NCI-H146 (cell line): ENCODE measurements at regions not wholly inside any gene's neighbourhood (a gene's known extent, or its start where the extent isn't known, plus 50 kb on each side); places are given as distances from the start of the nearest gene placed in this dataset.

ENCODE experiments used
- DNase-seq: peaks from one replicate; lab custom pipeline; 2025; lab: John Stamatoyannopoulos, UW

DNA sequence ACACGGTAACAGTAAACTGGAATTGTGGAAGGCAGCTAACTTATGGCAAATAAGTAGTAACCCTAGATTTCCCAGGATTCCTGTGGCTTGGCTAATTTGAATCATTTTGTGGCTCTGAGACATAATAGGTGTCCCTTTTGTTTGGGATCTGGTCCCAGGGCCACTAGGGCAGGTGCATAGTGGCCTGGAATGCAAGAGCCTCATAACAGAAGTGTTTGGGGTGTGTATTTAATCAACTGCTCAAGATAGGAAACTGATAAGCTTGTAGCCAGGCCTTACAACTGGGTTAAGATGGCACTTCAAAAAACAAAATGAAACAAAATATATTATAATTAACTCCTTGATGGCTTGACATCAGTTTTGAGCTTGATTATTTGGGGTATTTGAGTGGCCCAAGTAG is 541.8 kb downstream of the ETV1 start:
- no peak for DNase-seq

- no peak for DNase-seq
Observed at GRCh38 chr7:13448243-13448642, 541.2 kb downstream of the ETV1 start.

DNA sequence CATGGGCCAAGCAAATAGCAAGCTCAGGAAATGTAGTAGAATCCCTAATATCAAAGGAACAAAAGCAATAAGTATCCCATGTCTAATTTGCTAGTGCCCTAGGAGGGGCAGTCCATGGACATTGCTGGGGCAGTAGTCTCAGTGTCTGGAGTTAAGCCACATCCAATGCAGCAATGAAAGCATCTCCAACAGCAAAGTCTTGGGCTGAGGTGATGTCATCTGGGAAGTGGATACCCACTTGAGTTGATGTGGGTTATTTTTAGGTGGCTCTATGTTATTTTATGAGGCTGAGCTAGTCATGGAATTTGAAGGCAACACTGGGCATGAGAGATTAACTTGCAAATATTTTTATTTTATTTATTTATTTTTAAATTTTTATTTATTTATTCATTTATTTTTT is 540.0 kb downstream of the ETV1 start:
- DNase-seq, result no peak

- no peak for DNase-seq
Observed at GRCh38 chr7:13454916-13455592, 534.4 kb downstream of the ETV1 start.

GRCh38 chr7:13457790-13458189 is 531.7 kb downstream of the ETV1 start:
- DNase-seq, result peak; percentile 2

GRCh38 chr7:13466874-13467547 is 522.5 kb downstream of the ETV1 start:
- peak; percentile 96 for DNase-seq

DNA sequence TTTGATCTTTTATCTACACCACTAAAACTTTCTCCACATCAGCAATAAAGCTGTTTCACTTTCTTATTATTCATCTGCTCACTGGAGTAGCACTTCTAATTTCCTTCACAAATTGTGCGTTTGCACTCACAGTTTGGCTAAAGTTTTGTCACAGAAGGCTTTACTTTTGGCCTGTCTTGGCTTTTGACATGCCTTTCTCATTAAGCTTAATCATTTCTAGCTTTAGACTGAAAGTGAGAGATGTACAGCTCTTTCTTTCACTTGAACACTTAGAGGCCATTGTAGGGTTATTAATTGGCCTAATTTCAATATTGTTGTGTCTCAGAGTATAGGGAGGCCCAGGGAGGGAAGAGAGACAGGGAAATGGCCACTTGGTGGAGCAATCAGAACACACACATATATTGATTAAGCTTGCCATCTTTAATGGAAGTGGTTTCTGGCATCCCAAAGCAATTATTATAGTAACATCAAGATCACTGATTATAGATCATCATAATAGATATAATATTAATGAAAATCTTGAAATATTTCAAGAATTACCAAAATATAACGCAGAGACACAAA is 512.5 kb downstream of the ETV1 start:
- peak; percentile 10 for DNase-seq

DNA sequence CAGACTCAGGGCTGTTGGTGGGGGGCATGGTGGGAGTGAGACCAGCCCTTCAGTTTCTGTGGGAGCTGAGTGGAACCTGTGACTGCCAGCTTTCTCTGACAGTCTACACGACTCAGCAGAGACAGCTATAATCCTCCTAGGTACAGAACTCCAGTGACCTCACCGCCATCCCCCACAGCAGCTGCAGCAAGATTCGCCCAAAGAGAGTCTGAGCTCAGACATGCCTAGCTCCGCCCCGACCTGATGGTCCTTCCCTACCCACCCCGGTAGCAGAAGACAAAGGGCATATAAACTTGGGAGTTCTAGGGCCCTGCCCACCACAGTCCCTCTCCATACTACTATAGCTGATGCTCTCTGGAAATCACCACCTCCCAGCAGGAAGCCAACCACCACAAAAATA is 500.1 kb downstream of the ETV1 start:
- DNase-seq, result no peak

DNA sequence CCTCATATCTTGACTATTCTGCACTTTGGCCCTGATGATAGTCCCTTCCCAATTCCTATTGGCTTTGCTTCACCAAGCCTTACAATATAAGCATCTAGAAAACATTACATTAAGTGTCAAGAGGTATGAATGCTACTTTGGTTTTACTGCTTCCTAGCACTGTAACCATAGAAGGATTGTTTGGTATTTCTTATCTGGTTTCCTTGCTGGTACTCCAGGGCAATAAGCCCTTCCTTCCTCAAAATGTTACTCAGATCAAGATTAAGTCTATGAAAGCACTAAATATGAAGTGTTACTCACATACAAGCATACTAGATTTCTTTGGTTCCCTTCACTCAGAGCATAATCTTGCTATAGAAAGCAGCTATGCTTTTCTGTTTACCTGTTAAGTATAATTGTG is 492.5 kb downstream of the ETV1 start:
- no peak for DNase-seq

DNA sequence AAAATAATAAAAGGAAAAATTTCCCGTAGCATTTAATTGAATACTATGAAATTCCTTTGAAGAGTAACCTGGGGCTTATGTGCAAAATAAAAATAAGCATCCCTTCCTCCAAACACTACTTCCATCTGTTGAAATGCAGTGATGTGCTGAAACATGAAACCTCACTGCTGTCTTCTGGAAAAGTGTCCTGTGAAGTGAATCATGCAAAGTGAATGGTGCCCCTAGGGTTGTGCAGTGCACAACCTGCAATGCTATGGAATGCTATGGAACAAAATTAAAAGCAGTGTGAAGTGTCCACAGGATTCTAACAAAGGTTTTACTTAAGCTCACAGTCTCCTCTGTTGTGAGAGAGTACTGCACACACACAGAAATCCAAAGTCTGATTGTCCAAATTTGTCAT is 480.9 kb downstream of the ETV1 start:
- DNase-seq, result no peak

DNA sequence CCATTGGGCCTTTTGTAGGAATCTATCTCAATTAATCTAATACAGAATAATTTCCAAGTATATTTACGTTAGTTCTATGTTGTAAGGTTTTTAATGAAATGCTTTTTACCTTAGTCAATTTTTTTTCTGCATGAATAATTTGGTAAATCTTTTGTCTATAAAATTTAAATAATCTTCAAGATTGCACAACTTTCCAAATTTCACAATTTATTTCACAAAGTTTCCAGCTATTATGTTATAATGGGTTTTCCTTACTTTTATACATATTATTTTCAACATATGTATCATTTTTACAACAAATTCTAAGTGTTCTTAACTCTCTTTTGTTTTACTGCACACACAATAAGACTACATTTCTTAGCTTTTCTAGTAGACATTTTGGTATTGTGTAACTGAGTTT is 470.7 kb downstream of the ETV1 start:
- DNase-seq, result no peak

DNA sequence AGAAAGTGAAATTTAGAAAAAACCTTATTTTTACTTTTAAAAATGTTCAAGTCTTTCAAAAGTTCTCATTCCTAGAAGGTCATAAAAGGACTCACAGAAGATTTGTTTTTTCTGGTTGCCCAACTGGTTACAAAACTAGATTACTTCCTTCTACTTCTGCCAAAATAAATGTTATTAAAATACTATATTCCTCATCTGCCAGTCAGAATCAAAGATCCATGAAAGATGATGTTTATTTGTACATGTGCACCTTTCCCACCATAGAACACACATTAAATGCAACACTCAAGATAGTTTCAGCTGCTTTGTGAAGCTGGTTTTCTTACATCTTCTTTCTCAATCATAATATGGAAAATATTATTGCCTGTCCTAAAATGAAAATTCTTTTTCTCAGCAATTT is 465.4 kb downstream of the ETV1 start:
- no peak for DNase-seq

GRCh38 chr7:13532028-13532753 is 457.3 kb downstream of the ETV1 start:
- no peak for DNase-seq

DNA sequence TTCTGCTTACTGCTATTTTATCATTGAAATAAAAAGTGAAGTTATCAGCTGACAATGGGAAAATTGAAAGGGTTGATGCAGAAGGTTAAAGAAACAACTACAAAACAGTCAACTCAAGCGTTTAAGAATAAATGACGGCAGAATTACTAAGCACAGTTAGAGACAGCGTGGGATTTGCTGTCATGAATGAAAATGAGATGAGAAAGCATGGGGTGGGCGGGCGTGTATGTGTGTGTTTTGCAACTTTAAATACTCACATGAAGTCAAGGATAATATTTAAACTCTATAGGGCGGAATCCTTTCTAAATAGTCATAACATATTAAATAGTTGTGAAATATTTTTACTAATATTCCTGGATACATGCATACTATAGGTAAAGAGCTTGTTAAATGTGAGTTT is 450.8 kb downstream of the ETV1 start:
- DNase-seq, result no peak

DNA sequence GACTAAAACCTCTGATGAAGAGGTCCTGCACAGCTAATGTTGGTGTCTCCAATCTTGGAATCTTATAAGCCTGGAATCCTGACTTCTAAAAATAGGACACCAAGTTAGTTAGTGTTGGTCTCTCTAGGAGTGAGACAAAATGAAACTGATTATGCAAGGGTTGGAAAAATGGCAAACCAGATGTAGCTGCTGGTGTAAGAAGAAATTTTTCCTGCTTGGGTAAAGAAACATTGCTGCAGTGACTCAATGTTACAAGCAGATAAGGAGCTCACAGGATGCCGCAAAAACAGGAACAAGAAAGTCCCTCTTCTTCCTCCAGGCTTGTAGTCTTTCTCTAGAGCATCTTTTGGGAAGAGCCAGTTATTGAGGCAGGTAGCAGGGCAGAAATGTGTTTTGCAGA is 449.0 kb downstream of the ETV1 start:
- DNase-seq, result no peak

- DNase-seq, result no peak
Observed at GRCh38 chr7:13541326-13541725, 448.1 kb downstream of the ETV1 start.

- no peak for DNase-seq
Observed at GRCh38 chr7:13542451-13542850, 447.0 kb downstream of the ETV1 start.

DNA sequence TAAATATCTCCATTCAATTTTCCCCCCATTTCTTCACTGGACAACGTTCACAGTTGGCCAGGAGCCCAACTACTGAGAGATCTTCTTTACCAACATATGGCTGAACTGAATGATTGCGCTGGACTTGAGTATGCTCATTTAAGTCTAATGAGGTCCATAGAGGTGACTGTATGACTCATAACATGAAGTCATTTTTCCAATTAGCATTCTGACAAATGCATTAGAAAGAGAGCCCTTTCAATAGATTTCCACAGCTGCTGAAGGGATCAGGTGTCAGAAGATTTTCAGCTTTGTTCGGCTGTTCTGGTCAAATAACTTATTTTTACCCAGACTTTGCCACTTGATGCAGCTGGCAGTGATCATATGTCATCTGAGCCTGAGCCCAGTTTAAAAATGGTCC is 438.0 kb downstream of the ETV1 start:
- peak; percentile 96 for DNase-seq

GRCh38 chr7:13560441-13560840 is 429.0 kb downstream of the ETV1 start:
- no peak for DNase-seq

DNA sequence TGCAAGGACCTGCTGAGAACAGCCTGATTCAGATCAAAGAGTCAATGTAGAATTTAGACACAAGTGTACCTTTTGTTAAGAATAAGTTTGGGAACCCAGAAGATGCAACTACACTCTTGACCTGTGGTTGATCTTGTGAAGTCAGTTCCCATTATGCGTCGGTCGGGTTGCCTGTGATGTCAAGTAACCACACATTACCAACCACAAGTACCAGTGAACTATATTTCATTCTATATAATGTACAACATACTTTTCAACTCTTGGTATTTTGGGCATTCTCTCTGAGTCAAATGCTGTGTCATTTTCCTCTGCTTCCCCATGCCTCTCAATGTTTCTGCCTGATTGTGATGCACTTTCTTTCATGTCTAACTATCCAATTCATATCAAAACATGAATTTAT is 426.2 kb downstream of the ETV1 start:
- no peak for DNase-seq

- DNase-seq, result no peak
Observed at GRCh38 chr7:13563680-13564079, 425.8 kb downstream of the ETV1 start.

GRCh38 chr7:13577566-13578145 is 411.8 kb downstream of the ETV1 start:
- DNase-seq, result no peak

DNA sequence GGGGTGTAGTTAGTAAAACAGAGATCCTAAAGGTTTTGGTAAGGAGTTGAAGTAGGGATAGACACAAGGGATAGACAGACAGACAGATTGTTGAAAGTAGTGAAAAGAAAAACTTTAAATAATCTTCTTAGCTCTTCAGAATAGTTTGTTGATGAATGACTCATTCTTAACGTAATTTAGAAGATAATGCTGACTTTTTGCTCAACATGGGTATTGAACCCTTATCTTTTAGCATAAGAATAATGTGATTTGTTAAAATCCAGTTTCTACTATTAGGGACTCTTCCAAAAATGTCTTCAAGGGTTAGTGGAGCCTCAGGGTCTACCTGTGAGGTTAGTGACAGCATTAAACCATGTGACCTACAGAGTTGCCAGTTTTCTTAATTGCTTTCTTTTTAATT is 411.2 kb downstream of the ETV1 start:
- DNase-seq, result no peak
